MM.1S (cell line): ENCODE measurements at regions not wholly inside any gene's neighbourhood (a gene's known extent, or its start where the extent isn't known, plus 50 kb on each side); places are given as distances from the start of the nearest gene placed in this dataset.

Experiments used
- DNase-seq: peaks from one replicate; pipeline ENCODE4 v3.0.0-alpha.2; 2015
- H2AFZ ChIP-seq: fragments of 300-600 bp; sonication (generic); 2 replicates; pipeline ENCODE4 v1.6.0; 2016; ENCODE audit warnings: antibody characterized with exemption, low read length
- H3F3A ChIP-seq: fragments of 300-600 bp; sonication (generic); 2 replicates; pipeline ENCODE4 v1.6.1; 2016; ENCODE audit warnings: mild to moderate bottlenecking, antibody characterized with exemption, low read length, moderate library complexity, mixed read lengths; ENCODE audit not compliant: insufficient read depth
- H3K27ac ChIP-seq: fragments of 300-600 bp; sonication (generic); 2 replicates; pipeline ENCODE4 v1.5.1; 2016; ENCODE audit warnings: mild to moderate bottlenecking, low read length
- H3K27me3 ChIP-seq: fragments of 300-600 bp; sonication (generic); replicated peaks from 2 replicates; pipeline ENCODE4 v1.6.0; 2016; ENCODE audit warnings: low read length; ENCODE audit not compliant: insufficient read depth
- H3K36me3 ChIP-seq: fragments of 300-600 bp; sonication (generic); replicated peaks from 2 replicates; pipeline ENCODE4 v1.6.1; 2016; ENCODE audit warnings: mild to moderate bottlenecking, low read length, mixed read lengths; ENCODE audit not compliant: insufficient read depth
- H3K4me1 ChIP-seq: fragments of 300-600 bp; sonication (generic); 2 replicates; pipeline ENCODE4 v1.6.1; 2016; ENCODE audit warnings: low read length, mixed read lengths
- H3K4me2 ChIP-seq: fragments of 300-600 bp; sonication (generic); 2 replicates; pipeline ENCODE4 v1.6.0; 2016; ENCODE audit warnings: low read depth, low read length
- H3K4me3 ChIP-seq: fragments of 300-600 bp; sonication (generic); 2 replicates; pipeline ENCODE4 v1.5.1; 2016; ENCODE audit warnings: low read length, mixed read lengths
- H3K79me2 ChIP-seq: fragments of 300-600 bp; sonication (generic); 2 replicates; pipeline ENCODE4 v1.6.1; 2016; ENCODE audit warnings: mixed run types, low read length, mixed read lengths
- H3K9ac ChIP-seq: fragments of 300-600 bp; sonication (generic); 2 replicates; pipeline ENCODE4 v1.6.1; 2016; ENCODE audit warnings: low read length, mixed read lengths
- H3K9me2 ChIP-seq: fragments of 300-600 bp; sonication (generic); replicated peaks from 2 replicates; pipeline ENCODE4 v1.6.1; 2016; ENCODE audit warnings: mild to moderate bottlenecking, low read length, mixed read lengths; ENCODE audit not compliant: insufficient read depth
- H3K9me3 ChIP-seq: fragments of 300-600 bp; sonication (generic); replicated peaks from 2 replicates; pipeline ENCODE4 v1.6.1; 2016; ENCODE audit warnings: mild to moderate bottlenecking, low read length, mixed read lengths; ENCODE audit not compliant: insufficient read depth
- H4K20me1 ChIP-seq: fragments of 300-600 bp; sonication (generic); 2 replicates; pipeline ENCODE4 v1.6.1; 2016; ENCODE audit warnings: mild to moderate bottlenecking, low read length, moderate library complexity, mixed read lengths; ENCODE audit not compliant: insufficient read depth
- EZH2 ChIP-seq: fragments of 300-600 bp; sonication (generic); optimal IDR thresholded peaks from 2 replicates; pipeline ENCODE3; 2017; ENCODE audit warnings: low read depth, mild to moderate bottlenecking, antibody characterized with exemption, low read length, mixed read lengths
- EZH2phosphoT487 ChIP-seq: fragments of 300-600 bp; sonication (generic); IDR thresholded peaks from 2 replicates; pipeline ENCODE4 v1.6.1; 2018; ENCODE audit warnings: antibody characterized with exemption, low read length
- TF ChIP-seq, protein P1 (sequence below): fragments of 300-600 bp; sonication (generic); IDR thresholded peaks from 2 replicates; pipeline ENCODE4 v1.5.1; 2016; ENCODE audit warnings: antibody characterized with exemption, low read length, mixed read lengths

DNA sequence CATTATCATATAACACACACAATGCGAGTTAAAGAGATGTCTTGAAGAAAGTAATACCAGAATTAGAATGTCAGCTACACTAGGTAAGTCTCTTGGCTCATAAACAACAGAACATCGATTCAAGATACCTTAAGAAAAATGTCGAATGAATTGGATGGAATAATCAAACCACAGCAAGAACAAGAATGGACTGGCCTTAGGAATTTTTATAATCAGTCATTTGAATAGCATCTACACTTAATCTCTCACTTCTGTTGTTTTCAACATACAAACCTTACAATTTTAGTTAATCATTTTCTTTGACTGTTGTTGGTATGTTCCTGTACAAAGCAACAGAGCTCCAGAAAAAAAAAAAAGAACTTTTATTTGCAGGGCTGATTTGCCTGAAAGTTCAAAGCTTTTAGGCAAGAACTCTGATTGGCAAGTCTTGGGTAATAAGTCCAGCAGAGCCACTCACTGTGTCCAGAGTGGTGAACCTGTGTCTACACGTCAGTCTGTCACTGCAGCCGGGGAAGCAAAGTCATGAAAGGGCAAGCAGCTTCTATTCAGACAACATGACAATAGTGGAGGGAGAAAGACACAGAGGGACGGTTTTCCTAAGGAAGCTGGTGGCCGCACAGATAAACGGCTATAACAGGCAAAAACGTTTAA is 1026.1 kb upstream of the MIR17HG start:
- H3K4me2 ChIP-seq = no peak overlapping the region
- no peak overlapping the region for H3K4me3 ChIP-seq
- no peaks in the 10 kb centered on the region for H3K79me2 ChIP-seq
- H3K27me3 ChIP-seq = no peaks in the 10 kb centered on the region
- H3K36me3 ChIP-seq = no peaks in the 10 kb centered on the region
- no peak overlapping the region for H3K27ac ChIP-seq
- TF ChIP-seq, protein P1, sequence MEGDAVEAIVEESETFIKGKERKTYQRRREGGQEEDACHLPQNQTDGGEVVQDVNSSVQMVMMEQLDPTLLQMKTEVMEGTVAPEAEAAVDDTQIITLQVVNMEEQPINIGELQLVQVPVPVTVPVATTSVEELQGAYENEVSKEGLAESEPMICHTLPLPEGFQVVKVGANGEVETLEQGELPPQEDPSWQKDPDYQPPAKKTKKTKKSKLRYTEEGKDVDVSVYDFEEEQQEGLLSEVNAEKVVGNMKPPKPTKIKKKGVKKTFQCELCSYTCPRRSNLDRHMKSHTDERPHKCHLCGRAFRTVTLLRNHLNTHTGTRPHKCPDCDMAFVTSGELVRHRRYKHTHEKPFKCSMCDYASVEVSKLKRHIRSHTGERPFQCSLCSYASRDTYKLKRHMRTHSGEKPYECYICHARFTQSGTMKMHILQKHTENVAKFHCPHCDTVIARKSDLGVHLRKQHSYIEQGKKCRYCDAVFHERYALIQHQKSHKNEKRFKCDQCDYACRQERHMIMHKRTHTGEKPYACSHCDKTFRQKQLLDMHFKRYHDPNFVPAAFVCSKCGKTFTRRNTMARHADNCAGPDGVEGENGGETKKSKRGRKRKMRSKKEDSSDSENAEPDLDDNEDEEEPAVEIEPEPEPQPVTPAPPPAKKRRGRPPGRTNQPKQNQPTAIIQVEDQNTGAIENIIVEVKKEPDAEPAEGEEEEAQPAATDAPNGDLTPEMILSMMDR = no peak
- no peak for TF ChIP-seq EZH2
- no peak for TF ChIP-seq EZH2phosphoT487
- H3K9me3 ChIP-seq = no peaks in the 10 kb centered on the region
- no peaks in the 10 kb centered on the region for H3F3A ChIP-seq
- DNase-seq = no peak
- no peak overlapping the region for H2AFZ ChIP-seq
- no peaks in the 10 kb centered on the region for H3K9me2 ChIP-seq
- H3K9ac ChIP-seq = no peak overlapping the region
- H4K20me1 ChIP-seq = no peaks in the 10 kb centered on the region
- no peaks in the 10 kb centered on the region for H3K4me1 ChIP-seq

GRCh38 chr13:90329641-90330040 is 1017.8 kb upstream of the MIR17HG start:
- H2AFZ ChIP-seq = no peak overlapping the region
- H3K27me3 ChIP-seq = no peaks in the 10 kb centered on the region
- H3K9ac ChIP-seq = no peak overlapping the region
- no peaks in the 10 kb centered on the region for H4K20me1 ChIP-seq
- H3K79me2 ChIP-seq = no peaks in the 10 kb centered on the region
- H3F3A ChIP-seq = no peaks in the 10 kb centered on the region
- H3K9me2 ChIP-seq = no peaks in the 10 kb centered on the region
- no peak overlapping the region for H3K4me2 ChIP-seq
- H3K9me3 ChIP-seq = no peaks in the 10 kb centered on the region
- no peak for TF ChIP-seq EZH2
- no peak for TF ChIP-seq EZH2phosphoT487
- TF ChIP-seq, protein P1 = no peak
- no peak overlapping the region for H3K27ac ChIP-seq
- DNase-seq = no peak
- H3K4me1 ChIP-seq = no peaks in the 10 kb centered on the region
- H3K4me3 ChIP-seq = no peak overlapping the region
- H3K36me3 ChIP-seq = no peaks in the 10 kb centered on the region

DNA sequence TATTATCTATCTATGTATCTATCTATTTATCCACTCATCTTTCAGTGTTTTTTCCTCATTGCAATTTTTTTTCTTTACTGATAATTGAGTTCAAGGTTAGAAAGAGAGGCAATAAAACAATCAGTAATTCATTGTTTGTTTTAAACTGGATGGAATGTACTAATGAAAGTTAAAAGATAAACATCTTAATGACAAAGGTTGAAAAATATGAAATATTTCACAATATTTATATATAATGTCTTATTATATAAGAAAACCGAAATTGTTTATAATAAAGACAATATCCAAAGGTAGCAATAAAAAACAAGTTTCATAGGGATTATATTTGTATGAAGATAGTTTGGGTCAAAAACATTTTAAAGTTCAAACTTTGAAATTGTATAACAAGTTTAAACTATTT is 1015.5 kb upstream of the MIR17HG start:
- no peak for DNase-seq
- Histone ChIP-seq H3K4me3 (no peak overlapping the region), H3F3A (no peaks in the 10 kb centered on the region), H3K79me2 (no peaks in the 10 kb centered on the region), H3K27me3 (no peaks in the 10 kb centered on the region), H2AFZ (no peak overlapping the region), H3K9me3 (no peaks in the 10 kb centered on the region), H3K9me2 (no peaks in the 10 kb centered on the region), H4K20me1 (no peaks in the 10 kb centered on the region), H3K4me1 (no peaks in the 10 kb centered on the region), H3K27ac (no peak overlapping the region), H3K36me3 (no peaks in the 10 kb centered on the region), H3K9ac (no peak overlapping the region), H3K4me2 (no peak overlapping the region)
- TF ChIP-seq EZH2 (no peak), EZH2phosphoT487 (no peak)
- TF ChIP-seq, protein P1 = no peak
